OCI-LY3 (cell line): ENCODE measurements at regions not wholly inside any gene's neighbourhood (a gene's known extent, or its start where the extent isn't known, plus 50 kb on each side); places are given as distances from the start of the nearest gene placed in this dataset.

Experiments
- H2AFZ ChIP-seq: fragments of 200-600, 300-600 bp; shearing (Covaris generic); 2 replicates; pipeline ENCODE4 v1.6.0; 2014; ENCODE audit warnings: antibody characterized with exemption, low read depth, low read length
- H3K27ac ChIP-seq: fragments of 200-600, 300-600 bp; sonication (generic); 2 replicates; pipeline ENCODE4 v1.5.1; 2014; ENCODE audit warnings: mild to moderate bottlenecking, low read length, moderate library complexity, mixed read lengths
- H3K27me3 ChIP-seq: fragments of 200-600, 300-600 bp; sonication (generic); 2 replicates; pipeline ENCODE4 v1.6.1; 2014; ENCODE audit warnings: low read depth, low read length, mixed read lengths
- H3K36me3 ChIP-seq: fragments of 200-600, 300-600 bp; sonication (generic); replicated peaks from 2 replicates; pipeline ENCODE3; 2014; ENCODE audit warnings: low read depth, low read length, mixed read lengths
- H3K4me1 ChIP-seq: fragments of 300-600, 200-600 bp; sonication (generic); 2 replicates; pipeline ENCODE4 v1.6.1; 2014; ENCODE audit warnings: low read length, mixed read lengths
- H3K4me2 ChIP-seq: fragments of 200-600, 300-600 bp; sonication (generic); 2 replicates; pipeline ENCODE4 v1.6.1; 2014; ENCODE audit warnings: low read length, mixed read lengths
- H3K4me3 ChIP-seq: fragments of 300-600, 200-600 bp; sonication (generic); 2 replicates; pipeline ENCODE4 v1.5.1; 2014; ENCODE audit warnings: antibody characterized with exemption, mild to moderate bottlenecking, low read length, moderate library complexity
- H3K79me2 ChIP-seq: fragments of 300-600, 200-600 bp; shearing (Covaris generic); 2 replicates; pipeline ENCODE4 v1.6.1; 2014; ENCODE audit warnings: mild to moderate bottlenecking, low read length, mixed read lengths
- H3K9ac ChIP-seq: fragments of 300-600, 200-600 bp; shearing (Covaris generic); 2 replicates; pipeline ENCODE4 v1.6.0; 2014; ENCODE audit warnings: mild to moderate bottlenecking, low read length, moderate library complexity
- H3K9me3 ChIP-seq: fragments of 200-600, 300-600 bp; shearing (Covaris generic); 2 replicates; pipeline ENCODE4 v1.6.1; 2014; ENCODE audit warnings: low read length, mixed read lengths; ENCODE audit not compliant: insufficient read depth
- H4K20me1 ChIP-seq: fragments of 200-600, 300-600 bp; sonication (generic); 2 replicates; pipeline ENCODE4 v1.6.1; 2016; ENCODE audit warnings: low read length, mixed read lengths; ENCODE audit not compliant: insufficient read depth
- EZH2phosphoT487 ChIP-seq: fragments of 200-600 bp; shearing (Covaris generic); IDR thresholded peaks from 2 replicates; pipeline ENCODE4 v1.6.1; 2018; ENCODE audit warnings: antibody characterized with exemption, mixed run types, low read depth
- TF ChIP-seq, protein P1 (sequence below): fragments of 200-600, 300-600 bp; sonication (generic); IDR thresholded peaks from 2 replicates; pipeline ENCODE4 v1.5.1; 2014; ENCODE audit warnings: antibody characterized with exemption, low read length, low read depth

DNA sequence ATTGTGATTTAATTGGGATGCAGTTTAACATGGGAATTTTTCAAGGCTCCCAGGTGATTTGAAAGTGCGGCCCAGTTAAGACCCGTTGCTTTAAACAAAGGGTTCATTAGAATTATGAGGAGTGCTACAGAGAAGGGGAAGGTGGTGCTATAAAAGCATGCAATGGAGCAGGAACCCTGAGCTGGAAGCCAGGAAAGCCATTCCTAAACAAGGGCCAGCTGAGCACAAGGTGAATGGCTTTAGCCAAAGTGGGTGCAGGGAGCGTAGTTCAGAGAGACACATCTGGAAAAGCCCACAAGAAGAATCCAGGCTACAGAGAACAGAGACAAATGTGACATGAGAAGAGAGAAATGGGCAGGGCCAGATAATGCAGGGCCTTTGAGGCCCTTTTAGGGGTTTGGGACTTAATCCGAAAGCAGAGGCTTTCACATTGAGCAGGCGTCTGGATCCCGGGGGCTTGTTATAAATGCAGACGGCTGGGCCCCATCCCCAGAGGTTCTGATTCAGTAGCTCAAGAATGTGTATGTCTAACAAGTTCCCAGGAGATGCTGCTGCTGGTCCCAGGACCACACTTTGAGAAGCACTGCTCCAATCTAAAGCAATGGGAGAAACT lies 138.1 kb upstream of the WWC1 start:
- no peaks in the 10 kb centered on the region for H3K79me2 ChIP-seq
- no peaks in the 10 kb centered on the region for H3K4me1 ChIP-seq
- H3K27me3 ChIP-seq = peaks cover 42% of the 10 kb centered on the region
- no peaks in the 10 kb centered on the region for H3K36me3 ChIP-seq
- H3K9ac ChIP-seq = no peak overlapping the region
- no peak overlapping the region for H3K4me2 ChIP-seq
- TF ChIP-seq, protein P1, sequence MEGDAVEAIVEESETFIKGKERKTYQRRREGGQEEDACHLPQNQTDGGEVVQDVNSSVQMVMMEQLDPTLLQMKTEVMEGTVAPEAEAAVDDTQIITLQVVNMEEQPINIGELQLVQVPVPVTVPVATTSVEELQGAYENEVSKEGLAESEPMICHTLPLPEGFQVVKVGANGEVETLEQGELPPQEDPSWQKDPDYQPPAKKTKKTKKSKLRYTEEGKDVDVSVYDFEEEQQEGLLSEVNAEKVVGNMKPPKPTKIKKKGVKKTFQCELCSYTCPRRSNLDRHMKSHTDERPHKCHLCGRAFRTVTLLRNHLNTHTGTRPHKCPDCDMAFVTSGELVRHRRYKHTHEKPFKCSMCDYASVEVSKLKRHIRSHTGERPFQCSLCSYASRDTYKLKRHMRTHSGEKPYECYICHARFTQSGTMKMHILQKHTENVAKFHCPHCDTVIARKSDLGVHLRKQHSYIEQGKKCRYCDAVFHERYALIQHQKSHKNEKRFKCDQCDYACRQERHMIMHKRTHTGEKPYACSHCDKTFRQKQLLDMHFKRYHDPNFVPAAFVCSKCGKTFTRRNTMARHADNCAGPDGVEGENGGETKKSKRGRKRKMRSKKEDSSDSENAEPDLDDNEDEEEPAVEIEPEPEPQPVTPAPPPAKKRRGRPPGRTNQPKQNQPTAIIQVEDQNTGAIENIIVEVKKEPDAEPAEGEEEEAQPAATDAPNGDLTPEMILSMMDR = no peak
- TF ChIP-seq EZH2phosphoT487 = no peak
- no peak overlapping the region for H2AFZ ChIP-seq
- H3K4me3 ChIP-seq = no peak overlapping the region
- no peak overlapping the region for H3K27ac ChIP-seq
- no peaks in the 10 kb centered on the region for H3K9me3 ChIP-seq
- H4K20me1 ChIP-seq = no peaks in the 10 kb centered on the region; the same call in 1 of the 2 replicates

DNA sequence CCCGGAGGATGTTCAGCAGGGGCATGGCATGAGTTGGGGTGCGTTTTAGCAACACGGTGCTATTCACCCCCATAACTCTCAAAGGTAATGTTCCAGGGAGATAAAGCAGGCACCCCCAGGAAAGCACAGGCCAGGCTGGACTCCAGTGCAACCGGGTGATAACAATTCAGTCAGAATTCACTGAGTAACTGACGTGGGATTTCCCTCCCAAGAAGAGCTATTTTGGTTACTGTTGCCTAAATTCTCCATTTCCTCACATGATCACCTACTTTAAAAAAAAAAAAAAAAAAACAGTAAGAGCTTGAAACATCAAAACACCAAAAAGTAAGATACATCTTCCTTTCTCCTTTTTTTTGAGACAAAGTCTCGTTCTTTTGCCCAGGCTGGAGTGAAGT lies 137.6 kb upstream of the WWC1 start:
- TF ChIP-seq, protein P1 = no peak
- no peak for TF ChIP-seq EZH2phosphoT487
- no peak overlapping the region for H3K4me3 ChIP-seq

DNA sequence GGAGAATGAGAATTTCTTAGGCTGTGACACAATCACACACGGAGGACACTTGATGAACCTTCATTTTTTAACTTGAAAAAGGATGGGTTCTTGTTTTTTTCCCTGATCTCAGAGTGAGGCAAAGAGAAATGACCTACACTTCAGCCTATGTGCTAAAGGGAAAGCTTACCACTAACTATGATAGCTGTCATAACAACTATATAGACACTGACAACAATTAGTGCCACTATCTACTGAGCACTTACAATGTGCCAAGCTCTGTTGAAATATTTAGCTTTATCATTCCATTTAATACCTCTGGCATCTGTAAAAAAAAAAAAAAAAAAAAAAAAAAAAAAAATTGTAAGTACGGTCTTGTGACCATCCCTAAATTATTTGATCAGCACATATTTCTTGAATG lies 135.9 kb upstream of the WWC1 start:
- H3K4me1 ChIP-seq = no peaks in the 10 kb centered on the region
- no peak overlapping the region for H3K27ac ChIP-seq
- no peak overlapping the region for H3K9ac ChIP-seq
- H3K4me3 ChIP-seq = no peak overlapping the region
- H3K9me3 ChIP-seq = no peaks in the 10 kb centered on the region
- no peak for TF ChIP-seq EZH2phosphoT487
- TF ChIP-seq, protein P1 = no peak
- no peak overlapping the region for H3K4me2 ChIP-seq
- no peaks in the 10 kb centered on the region; the same call in 1 of the 2 replicates for H4K20me1 ChIP-seq
- no peaks in the 10 kb centered on the region for H3K36me3 ChIP-seq
- H2AFZ ChIP-seq = no peak overlapping the region
- peaks cover 35% of the 10 kb centered on the region for H3K27me3 ChIP-seq
- no peaks in the 10 kb centered on the region for H3K79me2 ChIP-seq

More for the DNA sequence above, 137.6 kb upstream of the WWC1 start:
- H2AFZ ChIP-seq = no peak overlapping the region
- H3K27ac ChIP-seq = no peak overlapping the region
- H3K4me2 ChIP-seq = no peak overlapping the region
- H3K79me2 ChIP-seq = no peaks in the 10 kb centered on the region
- H3K9ac ChIP-seq = no peak overlapping the region
- peaks cover 41% of the 10 kb centered on the region for H3K27me3 ChIP-seq
- H4K20me1 ChIP-seq = no peaks in the 10 kb centered on the region; the same call in 1 of the 2 replicates
- H3K36me3 ChIP-seq = no peaks in the 10 kb centered on the region
- no peaks in the 10 kb centered on the region for H3K9me3 ChIP-seq
- no peaks in the 10 kb centered on the region for H3K4me1 ChIP-seq

DNA sequence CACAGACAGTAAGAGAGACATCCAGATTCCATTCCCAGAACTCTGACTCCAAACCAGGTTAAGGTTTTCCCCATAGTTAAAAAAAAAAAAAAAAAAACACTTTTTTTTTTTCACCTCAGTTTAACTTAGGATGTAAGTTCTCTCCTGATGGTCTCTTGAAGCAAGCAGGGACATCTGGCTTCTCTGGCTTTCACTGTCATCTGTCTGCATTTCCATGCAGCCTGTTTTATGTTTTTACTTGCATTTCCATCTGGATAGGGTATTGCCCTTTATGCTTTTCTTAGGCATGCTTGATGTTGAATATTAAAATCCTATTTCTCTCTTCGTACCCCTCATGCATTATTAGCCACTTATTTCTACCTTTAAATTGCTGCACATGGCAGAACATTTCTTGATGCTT lies 135.3 kb upstream of the WWC1 start:
- TF ChIP-seq EZH2phosphoT487 = no peak
- TF ChIP-seq, protein P1 = no peak
- H4K20me1 ChIP-seq = no peaks in the 10 kb centered on the region; the same call in 1 of the 2 replicates

More for the DNA sequence above, 135.3 kb upstream of the WWC1 start:
- H3K27me3 ChIP-seq = peaks cover 36% of the 10 kb centered on the region
- H3K27ac ChIP-seq = no peak overlapping the region
- no peaks in the 10 kb centered on the region for H3K79me2 ChIP-seq
- H2AFZ ChIP-seq = no peak overlapping the region
- H3K4me1 ChIP-seq = no peaks in the 10 kb centered on the region
- H3K9me3 ChIP-seq = no peaks in the 10 kb centered on the region
- no peaks in the 10 kb centered on the region for H3K36me3 ChIP-seq
- H3K9ac ChIP-seq = no peak overlapping the region
- H3K4me3 ChIP-seq = no peak overlapping the region
- H3K4me2 ChIP-seq = no peak overlapping the region
